GM21717 (cell line): ENCODE measurements at regions not wholly inside any gene's neighbourhood (a gene's known extent, or its start where the extent isn't known, plus 50 kb on each side); places are given as distances from the start of the nearest gene placed in this dataset.
A peak's percentile ranks its signal among the peaks of the same experiment; 100 is the strongest.
"Not testable (repeated sequence)": the region's sequence is repeated elsewhere in the genome, so short reads cannot be mapped to it uniquely, and the experiment has no call there.

ENCODE experiments used
- ATAC-seq: cut with Tn5 transposase; IDR thresholded peaks from one replicate; pipeline ENCODE4 v1.9.1; 2021; ENCODE audit warnings: mild to moderate bottlenecking, moderate library complexity; ENCODE audit not compliant: unreplicated experiment

- ATAC-seq = no peak
Measured at GRCh38 chrX:13518126-13518525, 51.3 kb upstream of the EGFL6 start.

GRCh38 chrX:13515211-13515930, 54.0 kb upstream of the EGFL6 start:
- no peak for ATAC-seq

GRCh38 chrX:13511944-13512330, 57.5 kb upstream of the EGFL6 start:
- ATAC-seq = no peak

- ATAC-seq = no peak
Measured at GRCh38 chrX:13511241-13511943, 58.0 kb upstream of the EGFL6 start.

- ATAC-seq = no peak
Measured at GRCh38 chrX:13507893-13508292, 61.5 kb upstream of the EGFL6 start.

GRCh38 chrX:13506574-13506973, 62.8 kb upstream of the EGFL6 start:
- no peak for ATAC-seq

GRCh38 chrX:13502590-13502989, 66.8 kb upstream of the EGFL6 start:
- no peak for ATAC-seq

GRCh38 chrX:13499736-13500135, 69.7 kb upstream of the EGFL6 start:
- ATAC-seq = no peak

- ATAC-seq = no peak
Measured at GRCh38 chrX:13498238-13498637, 71.2 kb upstream of the EGFL6 start.

- no peak for ATAC-seq
Measured at GRCh38 chrX:13495232-13495631, 74.2 kb upstream of the EGFL6 start.

- no peak for ATAC-seq
Measured at GRCh38 chrX:13494562-13494961, 74.8 kb upstream of the EGFL6 start.

GRCh38 chrX:13493659-13494058, 75.7 kb upstream of the EGFL6 start:
- no peak for ATAC-seq

- no peak for ATAC-seq
Measured at GRCh38 chrX:13492286-13492685, 77.1 kb upstream of the EGFL6 start.

GRCh38 chrX:13491061-13491460, 78.3 kb upstream of the EGFL6 start:
- ATAC-seq = no peak

GRCh38 chrX:13489454-13489853, 79.9 kb upstream of the EGFL6 start:
- ATAC-seq = no peak

- ATAC-seq = peak; percentile 69
Measured at GRCh38 chrX:13487731-13488505, 81.5 kb upstream of the EGFL6 start.

GRCh38 chrX:13485167-13485566, 84.2 kb upstream of the EGFL6 start:
- ATAC-seq = no peak

- ATAC-seq = no peak
Measured at GRCh38 chrX:13483773-13484172, 85.6 kb upstream of the EGFL6 start.

GRCh38 chrX:13482746-13483541, 86.5 kb upstream of the EGFL6 start:
- ATAC-seq = no peak

GRCh38 chrX:13480780-13481179, 88.6 kb upstream of the EGFL6 start:
- ATAC-seq = not testable (repeated sequence)

GRCh38 chrX:13479452-13479813, 90.0 kb upstream of the EGFL6 start:
- no peak for ATAC-seq
